IPS DF 19.7 (cell line): ENCODE measurements at regions not wholly inside any gene's neighbourhood (a gene's known extent, or its start where the extent isn't known, plus 50 kb on each side); places are given as distances from the start of the nearest gene placed in this dataset.

Experiments
- DNase-seq: peaks from one replicate; pipeline ENCODE4 v3.0.0-alpha.2; 2013; ENCODE audit warnings: low read depth, low spot score

DNA sequence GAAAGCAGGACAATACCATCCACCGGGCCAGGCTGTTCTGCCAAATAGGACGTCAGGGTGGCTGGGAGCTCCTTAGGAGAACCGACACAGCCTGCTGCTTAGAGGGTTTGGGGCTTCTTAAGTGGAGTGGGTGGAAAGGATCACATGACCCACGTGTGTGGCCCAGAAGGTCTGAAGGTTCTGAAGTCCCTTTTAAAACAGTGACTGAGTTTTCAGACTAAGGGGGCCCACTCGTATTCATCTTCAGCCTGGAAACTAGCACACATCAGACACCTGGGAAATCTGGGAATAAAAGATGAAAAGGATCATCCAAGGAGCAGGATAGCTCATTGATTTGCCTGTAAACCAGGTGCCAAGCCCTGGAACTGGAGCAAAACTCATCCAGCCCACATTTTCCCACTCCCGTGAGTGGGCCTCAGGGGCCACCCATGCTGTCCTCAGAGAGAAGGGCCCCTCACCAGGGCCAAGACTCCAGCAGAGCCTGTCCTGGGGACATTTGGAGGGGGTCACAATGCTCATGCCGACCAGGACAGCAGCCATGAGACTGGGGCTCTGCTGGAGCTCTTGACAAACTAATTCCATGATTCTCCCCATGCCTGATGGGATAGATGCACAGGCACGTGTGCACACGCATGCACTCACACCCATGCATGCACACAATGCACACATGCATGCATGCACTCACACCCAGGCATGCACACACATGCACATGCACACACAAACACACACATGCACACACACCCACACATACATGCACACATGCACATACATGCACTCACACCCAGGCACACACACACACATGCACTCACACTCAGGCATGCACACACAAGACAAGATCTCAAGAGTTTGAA lies 168.8 kb upstream of the PPP2R2D start:
- DNase-seq, result no peak

DNA sequence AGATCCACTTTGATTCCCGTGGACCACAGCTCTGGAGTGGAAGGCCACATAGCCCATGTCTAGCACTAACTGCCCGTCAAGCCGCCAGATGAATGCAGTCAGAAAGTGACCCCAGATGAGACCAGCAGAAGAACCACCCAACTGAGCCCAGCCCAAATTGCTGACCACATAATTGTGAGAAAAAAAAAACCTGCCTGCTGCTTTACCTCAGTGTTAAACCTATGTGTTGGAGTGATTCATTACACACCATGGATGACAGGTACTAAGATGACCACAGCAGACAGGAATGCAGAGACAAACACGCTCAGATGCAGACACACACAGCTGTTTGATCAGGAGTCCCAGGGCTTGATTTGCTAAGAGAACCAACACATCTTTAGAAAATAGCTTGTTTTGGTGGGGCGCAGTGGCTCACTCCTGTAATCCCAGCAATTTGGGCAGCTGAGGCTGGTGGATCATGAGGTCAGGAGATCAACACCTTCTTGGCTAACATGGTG lies 168.1 kb upstream of the PPP2R2D start:
- DNase-seq, result no peak

DNA sequence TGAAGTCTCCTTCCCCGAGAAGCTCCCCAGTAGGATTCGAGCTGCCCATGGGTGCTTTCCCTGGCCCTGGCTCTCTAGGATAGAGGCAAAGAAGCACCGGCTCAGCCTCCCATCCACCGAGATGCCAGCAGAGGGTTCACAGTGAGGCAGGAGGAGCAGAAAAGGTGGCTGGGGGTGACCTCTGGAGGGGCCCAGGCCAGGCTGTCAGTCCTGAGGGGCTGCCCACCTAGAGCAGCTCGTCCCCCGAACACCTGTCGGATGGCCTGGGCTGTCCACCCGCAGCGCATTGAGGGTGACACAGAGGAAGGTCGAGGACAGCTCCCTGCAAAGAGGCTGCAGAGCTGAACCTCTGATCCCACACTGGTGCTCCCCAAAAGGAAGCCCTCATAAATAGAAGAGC lies 167.2 kb upstream of the PPP2R2D start:
- DNase-seq, result no peak

DNA sequence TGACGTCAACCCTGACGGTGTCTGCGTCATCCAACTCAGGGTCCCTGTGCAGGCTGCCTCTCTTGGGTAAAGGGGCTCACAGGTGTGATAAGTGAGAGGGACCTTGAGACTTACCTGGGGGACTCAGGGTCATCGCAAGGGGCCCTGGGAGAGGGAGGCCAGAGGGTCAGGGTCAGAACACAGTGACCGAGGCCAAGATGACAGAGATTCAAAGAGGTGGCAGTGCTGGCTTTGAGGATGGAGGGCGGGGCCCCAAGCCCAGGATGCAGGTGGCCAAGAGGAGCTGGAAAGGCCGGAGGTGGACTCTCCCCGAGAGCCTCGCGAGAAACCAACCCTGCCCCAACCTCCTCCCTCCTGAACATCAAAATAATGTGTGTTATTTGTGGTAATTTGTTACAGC lies 165.2 kb upstream of the PPP2R2D start:
- DNase-seq, result no peak

DNA sequence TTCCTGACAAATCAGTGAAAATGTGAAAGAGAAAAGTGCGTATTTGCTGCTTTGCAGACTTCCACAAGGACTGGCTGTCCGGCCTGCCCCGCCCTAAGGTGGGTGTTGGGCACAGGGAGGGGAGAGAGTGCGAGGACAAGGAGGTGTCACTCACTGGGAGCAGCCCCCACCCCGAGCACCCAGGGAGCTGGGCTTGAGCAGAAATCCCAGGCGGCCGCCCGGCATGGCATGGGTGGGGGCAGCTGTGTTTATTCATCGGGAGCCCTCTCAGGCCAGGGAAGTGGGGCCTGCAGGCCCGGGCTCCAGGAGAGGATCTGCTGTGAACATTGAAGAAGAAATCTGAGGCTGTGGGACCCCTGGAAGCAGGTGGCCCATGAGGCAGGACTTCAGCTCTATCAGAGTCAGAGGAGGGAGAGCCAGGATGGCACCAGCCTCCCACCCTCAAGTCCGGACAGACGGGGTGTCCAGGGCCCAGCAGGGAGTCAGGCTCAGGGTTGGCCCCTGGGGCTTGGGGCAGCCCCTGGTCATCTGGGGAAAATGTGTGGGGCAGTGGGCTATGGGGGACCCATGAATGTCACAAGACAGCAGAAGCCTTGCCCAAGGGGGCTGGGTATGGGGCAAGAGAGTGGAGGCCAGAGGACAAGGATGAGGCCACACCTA lies 164.4 kb upstream of the PPP2R2D start:
- no peak for DNase-seq

DNA sequence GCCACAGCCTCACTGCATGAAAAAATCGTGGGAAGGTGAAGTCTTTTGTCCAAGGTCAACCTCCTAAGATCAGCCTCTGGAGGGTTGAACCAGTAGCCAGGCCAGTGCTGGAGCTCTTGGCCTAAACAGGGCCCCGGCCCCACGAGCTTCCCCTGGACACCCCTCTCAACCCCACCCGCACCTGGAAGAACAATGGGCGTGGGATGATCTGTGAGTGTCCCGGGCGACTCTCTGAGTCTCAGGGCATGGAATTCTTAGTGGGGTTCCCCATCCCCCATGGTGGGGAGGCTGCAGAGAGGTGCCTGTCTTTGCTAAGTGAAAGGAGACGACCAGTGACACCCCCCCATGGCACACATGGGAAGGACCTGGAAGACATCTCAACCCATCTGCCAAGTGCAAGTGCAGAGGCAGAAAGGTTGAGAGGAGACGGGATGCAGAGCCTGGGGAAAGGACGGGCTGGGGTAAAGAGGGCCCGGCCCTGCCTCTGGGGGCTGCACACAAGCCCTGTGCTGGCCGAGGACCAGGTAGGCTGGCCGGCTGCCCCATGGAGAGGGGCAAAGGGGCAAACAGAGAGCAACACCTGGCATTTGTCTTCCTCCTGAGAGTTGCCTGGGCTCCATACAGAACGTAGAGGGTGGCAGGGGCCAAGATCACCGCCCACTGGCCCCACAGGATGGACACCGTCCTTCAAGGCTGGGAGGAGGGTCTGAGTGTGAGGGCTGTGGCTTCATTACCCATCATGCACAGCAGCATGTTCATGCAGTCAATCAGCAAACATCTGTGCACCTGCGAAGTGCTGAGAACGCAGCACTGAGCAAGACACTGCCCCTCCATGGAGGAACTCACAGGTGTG lies 163.0 kb upstream of the PPP2R2D start:
- DNase-seq, result no peak

DNA sequence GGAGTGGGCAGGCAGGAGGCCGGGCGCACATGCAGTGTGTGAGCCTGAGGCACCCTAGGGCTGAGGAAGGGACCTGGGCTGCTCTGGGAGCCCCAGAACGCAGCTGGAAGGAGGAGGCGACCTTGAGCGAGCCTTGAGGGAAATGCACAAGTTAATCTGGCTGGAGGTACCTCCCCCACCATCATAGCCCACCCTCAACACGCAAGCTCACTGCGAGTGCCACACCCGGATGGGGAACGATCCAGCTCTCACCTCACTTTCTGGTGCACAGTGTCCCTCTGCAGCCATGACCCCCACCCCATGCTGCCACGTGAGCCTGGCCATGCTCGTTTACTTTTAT lies 162.4 kb upstream of the PPP2R2D start:
- DNase-seq, result no peak

DNA sequence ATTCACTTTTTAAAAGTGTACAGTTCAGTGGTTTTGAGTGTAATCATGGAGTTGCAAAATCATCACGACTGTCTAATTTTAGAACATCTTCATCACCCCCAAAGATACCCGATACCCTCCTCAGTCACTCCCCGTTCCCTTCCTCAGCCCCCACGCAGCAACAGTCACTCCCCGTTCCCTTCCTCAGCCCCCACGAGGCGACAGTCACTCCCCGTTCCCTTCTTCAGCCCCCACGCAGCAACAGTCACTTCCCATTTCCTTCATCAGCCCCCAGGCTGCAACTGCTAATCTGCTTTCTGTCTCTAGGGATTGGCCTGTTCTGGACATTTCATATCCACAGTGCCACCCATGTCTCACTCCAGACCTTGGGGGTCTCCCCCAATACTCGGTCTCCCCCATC lies 161.6 kb upstream of the PPP2R2D start:
- DNase-seq, result no peak

DNA sequence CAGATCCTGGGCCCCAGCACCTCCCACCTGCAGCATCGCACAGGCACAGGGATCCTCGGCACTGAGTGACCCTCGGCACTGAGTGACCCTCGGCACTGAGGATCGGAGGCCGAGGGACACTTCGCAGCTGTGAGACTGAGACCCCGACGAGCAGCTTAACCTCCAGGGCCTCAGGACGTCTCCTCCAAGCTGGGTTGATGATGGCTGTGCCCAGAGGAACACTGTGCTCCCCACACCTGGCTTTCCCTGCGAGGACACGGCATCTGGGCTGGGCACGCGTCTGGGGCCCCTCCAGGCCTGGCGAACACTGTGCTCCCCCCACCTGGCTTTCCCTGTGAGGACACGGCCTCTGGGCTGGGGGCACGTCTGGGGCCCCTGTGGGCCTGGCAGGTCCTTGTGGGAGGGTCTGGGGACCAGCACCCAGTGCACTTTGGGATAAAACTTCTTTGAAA lies 158.3 kb upstream of the PPP2R2D start:
- DNase-seq, result no peak

DNA sequence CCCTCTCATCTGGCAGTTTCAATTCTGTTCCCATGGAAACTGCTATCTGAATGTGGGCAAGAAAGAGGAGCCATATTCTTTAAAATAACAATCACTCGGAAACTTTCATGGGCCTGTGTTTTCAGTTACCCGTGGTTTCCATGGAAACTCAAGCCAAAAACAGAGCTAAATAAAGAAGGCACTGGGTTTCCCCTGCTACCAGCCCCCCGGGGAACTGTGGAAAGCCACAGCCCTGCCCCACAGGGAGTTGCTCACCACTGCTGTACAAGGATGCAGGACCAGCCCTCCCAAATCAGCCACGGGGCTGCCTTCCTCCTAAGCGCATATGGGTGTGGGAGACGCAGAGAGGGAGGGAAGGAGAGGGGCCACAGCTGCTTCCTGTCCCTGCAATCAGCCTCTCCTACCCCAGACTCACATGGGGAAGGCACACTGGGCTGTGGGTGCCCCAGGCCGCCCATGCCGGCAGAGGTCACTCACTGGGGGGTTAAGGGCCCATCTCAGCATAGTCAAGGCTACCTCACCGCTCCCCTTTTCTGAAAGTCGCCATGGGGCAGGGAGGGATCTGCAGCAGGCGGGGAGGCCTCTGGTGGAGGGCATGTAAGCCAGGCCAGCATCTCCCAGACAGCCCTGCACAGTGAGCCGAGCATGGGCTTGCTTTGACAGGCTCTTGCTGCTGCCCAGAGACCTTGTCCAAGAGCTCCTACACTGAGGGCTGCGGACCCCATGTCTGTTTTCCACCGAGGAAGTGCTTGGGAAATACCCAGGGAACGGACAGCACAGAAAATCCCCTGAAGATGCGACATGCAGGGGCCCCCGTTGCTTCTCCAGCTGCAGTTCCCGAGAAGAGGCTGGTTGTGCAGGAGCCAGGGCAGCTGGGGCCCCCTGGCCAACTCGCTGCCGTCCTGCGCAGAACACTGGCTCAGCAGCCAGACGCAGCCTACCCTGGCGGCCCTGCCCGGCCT lies 157.3 kb upstream of the PPP2R2D start:
- no peak for DNase-seq

DNA sequence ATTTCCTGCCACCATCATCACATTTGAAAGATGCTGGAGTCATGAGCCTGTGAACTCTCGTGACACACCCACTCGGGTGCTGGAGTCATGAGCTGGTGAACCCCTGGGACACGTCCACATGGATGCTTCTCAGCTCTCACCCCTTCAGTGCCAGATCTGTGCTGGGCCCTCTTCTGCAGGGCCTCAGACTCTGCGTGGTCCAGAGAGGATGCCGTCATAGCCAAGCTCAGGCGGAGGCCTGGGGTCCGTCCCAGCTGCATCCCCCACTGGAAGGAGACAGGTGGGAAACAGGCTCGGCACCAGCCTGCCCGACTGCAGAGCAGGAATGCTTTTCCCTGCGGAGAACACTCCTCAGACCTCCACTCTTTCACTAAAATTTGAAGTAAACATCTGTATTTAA lies 156.5 kb upstream of the PPP2R2D start:
- no peak for DNase-seq

DNA sequence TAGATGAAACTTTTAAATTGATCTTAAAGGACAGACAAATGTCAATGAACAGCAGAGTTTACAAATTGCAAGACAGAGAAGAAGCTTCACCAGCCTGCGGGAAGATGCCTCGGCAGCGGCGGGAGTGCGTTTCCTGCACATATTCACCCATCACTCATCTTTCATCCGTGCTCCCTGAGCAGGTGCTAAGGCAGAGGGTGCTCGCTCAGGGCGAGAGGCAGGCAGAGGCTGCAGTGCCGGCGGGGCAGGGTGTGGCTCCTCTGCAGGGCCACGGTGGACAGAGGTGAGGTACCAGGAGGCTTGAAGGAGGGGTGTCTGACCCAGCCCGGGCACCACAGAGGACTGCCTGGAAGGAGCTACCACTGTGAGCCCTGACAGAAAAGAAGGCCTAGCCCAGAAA lies 155.2 kb upstream of the PPP2R2D start:
- DNase-seq, result no peak

DNA sequence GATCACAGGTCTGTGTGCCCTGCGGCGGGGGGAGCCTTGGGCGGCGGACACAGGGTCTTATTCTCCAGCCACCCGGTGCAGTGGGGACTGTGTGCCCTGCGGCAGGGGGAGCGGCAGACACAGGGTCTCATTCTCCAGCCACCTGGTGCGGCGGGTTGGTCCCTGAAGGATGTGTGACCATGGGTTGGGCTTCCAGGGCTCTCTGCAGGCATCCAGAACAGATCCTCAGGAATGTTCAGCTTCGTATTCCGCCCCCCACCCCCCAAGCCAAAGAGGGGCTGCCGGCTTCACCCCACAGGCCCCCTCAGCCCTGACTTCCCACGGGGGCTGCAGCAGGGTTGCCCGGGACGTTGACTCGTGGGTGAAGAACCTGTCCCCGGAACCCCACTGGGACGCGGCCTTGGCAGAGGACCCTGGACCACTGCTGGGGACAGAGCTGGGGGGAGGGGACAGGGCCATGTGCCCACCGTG lies 154.5 kb upstream of the PPP2R2D start:
- no peak for DNase-seq

DNA sequence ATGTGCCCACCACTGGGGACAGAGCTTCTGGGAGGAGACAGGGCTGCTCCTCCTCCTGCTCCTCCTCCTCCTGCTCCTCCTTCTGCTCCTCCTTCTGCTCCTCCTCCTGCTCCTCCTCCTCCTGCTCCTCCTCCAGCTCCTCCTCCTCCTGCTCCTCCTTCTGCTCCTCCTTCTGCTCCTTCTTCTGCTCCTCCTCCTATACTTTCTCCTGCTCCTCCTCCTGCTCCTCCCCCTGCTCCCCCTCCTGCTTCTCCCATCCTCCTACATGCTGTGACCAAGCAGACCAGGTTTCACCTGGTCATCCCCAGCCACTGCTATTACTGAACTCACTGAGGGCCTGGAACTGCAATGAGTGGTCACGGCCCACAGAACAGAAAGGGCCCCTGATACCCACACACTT lies 154.0 kb upstream of the PPP2R2D start:
- DNase-seq, result no peak

DNA sequence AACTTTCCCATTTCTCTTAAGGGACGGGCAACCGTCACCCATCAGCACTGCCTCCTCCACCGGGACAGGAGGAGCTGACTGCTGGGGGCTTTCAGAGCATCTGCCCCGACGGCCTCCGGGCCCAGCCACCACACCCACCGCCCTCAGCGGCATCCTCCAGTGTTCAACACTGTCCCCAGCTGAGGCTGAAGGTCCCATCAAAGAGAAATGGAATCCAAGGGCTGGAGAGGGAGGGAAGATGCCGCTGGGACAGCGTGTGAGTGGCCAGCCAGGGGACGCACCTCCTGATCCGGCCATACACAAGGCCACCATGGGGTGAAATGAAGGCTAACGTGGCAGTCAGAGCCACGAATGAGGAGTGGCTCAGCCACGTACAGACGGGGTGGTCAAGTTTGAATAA lies 153.6 kb upstream of the PPP2R2D start:
- no peak for DNase-seq

DNA sequence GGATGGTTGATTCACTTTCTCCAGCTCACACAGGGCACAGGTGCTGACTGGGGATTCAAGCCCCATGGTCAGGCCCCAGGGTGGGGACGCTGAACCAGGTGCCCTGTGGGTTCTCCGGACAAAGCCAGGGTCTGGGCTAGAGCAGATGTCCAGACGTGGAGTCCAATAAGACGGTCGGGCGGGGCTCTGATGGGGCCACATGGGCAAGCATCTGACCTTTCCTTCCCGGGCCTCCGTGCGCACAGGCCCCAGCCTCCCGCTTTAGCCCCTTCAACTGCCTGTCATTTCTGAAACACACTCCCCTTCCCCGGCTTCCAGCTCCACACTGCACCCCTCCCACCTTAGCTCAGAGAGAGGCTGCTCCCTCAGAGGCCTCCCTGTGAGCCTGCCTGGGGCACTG lies 153.0 kb upstream of the PPP2R2D start:
- DNase-seq, result no peak

DNA sequence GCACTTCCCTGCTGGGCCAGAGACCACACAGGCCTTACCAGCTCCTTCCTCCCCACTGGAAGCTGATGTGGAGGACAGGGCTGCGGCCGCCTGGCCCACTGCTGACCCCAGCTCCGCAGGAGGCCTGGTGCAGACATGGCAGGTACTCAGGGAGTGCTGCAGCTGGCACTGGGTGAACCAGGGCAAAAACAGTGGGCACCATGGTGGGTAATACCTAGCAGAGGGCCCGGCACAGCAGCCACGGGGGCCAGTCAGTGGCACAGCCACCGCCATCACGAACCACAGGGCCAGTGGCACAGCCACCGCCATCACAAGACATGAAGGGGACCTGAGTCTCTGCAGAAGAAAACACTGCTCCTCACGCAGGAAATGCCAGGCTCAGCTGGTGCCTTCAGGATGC lies 152.6 kb upstream of the PPP2R2D start:
- DNase-seq, result no peak

DNA sequence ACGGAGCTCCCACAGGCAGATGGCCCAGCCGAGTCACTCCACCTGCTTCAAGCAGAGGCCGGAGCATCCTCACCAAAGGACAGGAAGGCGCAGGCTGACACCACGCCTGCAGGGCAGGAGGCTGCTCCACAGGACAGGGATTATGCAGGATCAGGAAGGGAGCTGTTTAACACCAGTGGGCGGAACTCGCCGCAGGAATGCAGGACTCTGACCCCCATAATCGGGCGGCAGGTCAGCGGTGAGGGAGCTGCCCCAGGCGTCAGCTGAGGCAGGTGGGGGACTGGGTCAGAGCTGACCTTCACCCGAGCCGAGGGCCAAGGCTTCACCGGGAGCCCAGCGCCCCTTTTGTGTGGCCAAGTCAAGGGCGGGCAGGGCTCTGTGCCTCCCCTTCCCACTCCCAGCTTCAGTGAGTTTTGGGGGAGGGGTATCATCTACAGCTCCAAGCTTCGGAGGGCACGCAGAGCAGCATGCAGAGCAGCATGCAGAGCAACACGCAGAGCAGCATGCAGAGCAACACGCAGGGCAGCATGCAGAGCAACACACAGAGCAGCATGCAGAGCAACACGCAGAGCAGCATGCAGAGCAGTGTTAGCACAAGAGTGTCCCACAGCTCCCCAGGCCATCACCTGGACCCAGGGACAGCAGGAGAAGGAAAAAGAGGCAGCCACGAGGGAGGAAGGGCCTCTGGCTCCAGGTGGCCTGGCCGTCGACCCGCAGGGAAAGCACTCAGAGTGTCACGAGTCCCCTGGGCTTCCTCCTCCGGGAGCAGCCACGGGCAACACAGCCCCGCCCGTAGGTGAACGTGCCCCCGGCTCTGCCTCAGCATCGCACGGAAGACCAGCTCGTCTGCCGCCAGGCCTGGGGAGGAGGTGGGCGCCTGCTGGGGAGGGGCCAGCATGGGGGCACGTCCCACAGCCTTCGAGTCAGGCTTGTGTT lies 151.7 kb upstream of the PPP2R2D start:
- DNase-seq, result no peak

DNA sequence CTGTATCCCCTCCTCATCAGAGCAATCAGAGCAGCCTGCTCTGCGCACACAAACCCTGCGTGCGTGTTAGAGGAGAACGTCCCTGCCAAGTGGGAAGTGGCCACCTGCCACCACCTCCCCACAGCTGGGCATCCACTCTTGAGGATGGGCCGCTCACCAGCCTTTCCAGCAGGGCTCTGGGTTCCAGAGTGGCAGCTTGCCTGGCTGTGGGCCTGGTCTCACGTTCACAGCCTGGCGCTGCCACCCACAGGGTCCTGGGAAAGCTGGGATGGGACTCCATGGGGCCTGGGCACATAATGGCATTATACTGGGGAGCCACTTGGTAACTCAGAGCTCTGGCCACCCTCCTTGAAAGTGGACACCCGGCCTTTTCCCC lies 151.1 kb upstream of the PPP2R2D start:
- DNase-seq, result no peak
